AG09319 (cell line): ENCODE measurements at regions not wholly inside any gene's neighbourhood (a gene's known extent, or its start where the extent isn't known, plus 50 kb on each side); places are given as distances from the start of the nearest gene placed in this dataset.

ENCODE experiments used
- DNase-seq: peaks from one replicate; pipeline ENCODE4 v3.0.0-alpha.2; 2010; ENCODE audit warnings: low read depth; ENCODE audit errors: extremely low read depth
- TF ChIP-seq, protein P1 (sequence below): IDR thresholded peaks from 2 replicates; pipeline ENCODE4 v1.5.1; 2011; ENCODE audit warnings: low read depth, mild to moderate bottlenecking, inconsistent platforms, low read length, moderate library complexity

DNA sequence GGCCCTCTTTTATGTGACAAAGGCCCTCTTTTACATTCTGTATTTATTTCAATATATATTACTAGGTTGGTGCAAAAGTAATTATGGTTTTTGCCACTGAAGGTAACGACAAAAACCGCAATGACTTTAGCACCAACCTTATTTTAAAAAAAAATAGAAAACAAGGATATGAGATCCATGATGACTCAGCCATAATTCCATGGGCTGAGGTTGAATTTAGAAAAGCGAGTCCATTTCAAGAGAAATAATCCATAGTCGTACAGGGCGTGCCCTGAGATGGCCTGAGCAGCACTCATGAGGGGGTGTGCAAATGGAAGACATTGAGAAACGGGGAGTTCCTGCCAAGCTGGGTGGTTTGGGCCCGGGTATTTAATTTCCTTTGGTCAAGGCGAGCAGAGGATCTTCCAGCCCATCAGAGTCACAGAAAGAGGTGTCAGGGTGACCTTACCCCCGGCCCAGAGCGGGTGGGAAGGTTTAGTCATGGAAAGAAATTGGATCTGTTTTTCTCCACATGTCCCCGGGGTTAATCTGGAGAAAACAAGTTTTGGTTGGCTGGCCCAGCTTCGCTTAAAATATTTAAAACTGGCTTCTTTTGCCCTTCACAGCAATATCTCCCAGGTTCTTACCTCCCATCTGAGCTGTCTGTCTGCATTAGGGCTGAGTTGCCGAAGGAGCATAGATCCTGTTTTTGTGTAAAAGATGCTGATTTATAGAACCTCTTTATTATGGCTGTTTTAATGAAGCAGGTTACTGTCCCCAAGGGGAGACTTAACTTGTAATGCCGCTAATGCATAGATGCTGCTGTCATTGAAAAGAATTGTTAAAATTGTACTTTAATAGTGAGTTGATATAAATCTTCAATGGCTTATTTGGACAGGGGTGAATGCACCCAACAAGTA lies 255.6 kb downstream of the PREX1 start:
- TF ChIP-seq, protein P1, sequence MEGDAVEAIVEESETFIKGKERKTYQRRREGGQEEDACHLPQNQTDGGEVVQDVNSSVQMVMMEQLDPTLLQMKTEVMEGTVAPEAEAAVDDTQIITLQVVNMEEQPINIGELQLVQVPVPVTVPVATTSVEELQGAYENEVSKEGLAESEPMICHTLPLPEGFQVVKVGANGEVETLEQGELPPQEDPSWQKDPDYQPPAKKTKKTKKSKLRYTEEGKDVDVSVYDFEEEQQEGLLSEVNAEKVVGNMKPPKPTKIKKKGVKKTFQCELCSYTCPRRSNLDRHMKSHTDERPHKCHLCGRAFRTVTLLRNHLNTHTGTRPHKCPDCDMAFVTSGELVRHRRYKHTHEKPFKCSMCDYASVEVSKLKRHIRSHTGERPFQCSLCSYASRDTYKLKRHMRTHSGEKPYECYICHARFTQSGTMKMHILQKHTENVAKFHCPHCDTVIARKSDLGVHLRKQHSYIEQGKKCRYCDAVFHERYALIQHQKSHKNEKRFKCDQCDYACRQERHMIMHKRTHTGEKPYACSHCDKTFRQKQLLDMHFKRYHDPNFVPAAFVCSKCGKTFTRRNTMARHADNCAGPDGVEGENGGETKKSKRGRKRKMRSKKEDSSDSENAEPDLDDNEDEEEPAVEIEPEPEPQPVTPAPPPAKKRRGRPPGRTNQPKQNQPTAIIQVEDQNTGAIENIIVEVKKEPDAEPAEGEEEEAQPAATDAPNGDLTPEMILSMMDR: no peak

DNA sequence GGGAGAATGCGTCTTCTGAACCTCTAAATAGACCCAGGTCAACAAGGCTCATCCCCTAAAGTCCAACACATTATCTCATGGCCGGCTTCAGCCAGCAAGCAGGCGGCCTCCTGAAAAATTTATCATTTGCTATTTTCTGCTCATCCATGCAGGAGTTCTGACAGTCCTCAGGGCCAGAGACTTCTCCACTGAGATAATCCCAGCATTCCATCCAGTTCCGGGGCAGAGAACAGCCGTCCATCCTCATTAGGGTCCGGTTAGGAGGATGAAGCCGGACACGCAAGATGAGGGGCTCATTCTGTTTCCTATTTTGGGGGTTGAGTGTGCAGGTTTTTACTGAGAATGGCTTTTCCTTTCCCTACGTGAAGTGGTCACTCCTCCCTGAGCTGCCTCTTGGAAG lies 258.1 kb downstream of the PREX1 start:
- TF ChIP-seq, protein P1: no peak
- no peak for DNase-seq

More for the DNA sequence above, 255.6 kb downstream of the PREX1 start:
- no peak for DNase-seq

- TF ChIP-seq, protein P1: no peak
- no peak for DNase-seq
Observed at GRCh38 chr20:48568520-48568919, 259.3 kb downstream of the PREX1 start.

DNA sequence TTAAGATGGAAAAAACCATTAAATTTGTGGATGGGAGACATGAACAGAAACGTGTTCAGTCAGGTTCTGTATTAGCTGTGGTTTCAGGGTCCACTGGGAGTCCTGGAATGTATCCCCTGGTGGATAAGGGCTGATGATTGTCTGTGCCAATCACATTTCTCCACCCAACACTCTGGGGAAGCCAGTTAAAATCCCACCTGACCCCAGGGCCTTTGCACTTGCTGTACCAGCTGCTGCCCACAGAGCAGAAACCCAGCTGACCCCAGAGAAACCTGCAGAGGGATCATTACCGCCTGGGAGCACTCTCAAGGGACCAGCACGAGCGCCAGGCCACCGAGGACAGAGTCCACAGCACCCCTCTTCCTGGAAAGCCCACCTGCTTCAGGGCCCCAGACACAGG lies 260.7 kb downstream of the PREX1 start:
- no peak for DNase-seq
- TF ChIP-seq, protein P1: no peak

- DNase-seq: no peak
- TF ChIP-seq, protein P1: no peak
Observed at GRCh38 chr20:48564982-48565539, 262.7 kb downstream of the PREX1 start.

- TF ChIP-seq, protein P1: no peak
- no peak for DNase-seq
Observed at GRCh38 chr20:48563191-48563870, 264.5 kb downstream of the PREX1 start.
